GM18909 (cell line): ENCODE measurements at regions not wholly inside any gene's neighbourhood (a gene's known extent, or its start where the extent isn't known, plus 50 kb on each side); places are given as distances from the start of the nearest gene placed in this dataset.
"Not testable (repeated sequence)": the region's sequence is repeated elsewhere in the genome, so short reads cannot be mapped to it uniquely, and the experiment has no call there.

Experiments
- ATAC-seq: cut with Tn5 transposase; IDR thresholded peaks from one replicate; pipeline ENCODE4 v1.9.1; 2021; ENCODE audit warnings: mild to moderate bottlenecking; ENCODE audit not compliant: unreplicated experiment, poor library complexity

GRCh38 chr2:16747257-16747656 lies 81.6 kb upstream of the CYRIA start:
- ATAC-seq: no peak

GRCh38 chr2:16746833-16747232 lies 81.2 kb upstream of the CYRIA start:
- no peak for ATAC-seq

- ATAC-seq: no peak
Observed at GRCh38 chr2:16746329-16746728, 80.7 kb upstream of the CYRIA start.

- ATAC-seq: no peak
Observed at GRCh38 chr2:16745466-16745865, 79.8 kb upstream of the CYRIA start.

- no peak for ATAC-seq
Observed at GRCh38 chr2:16744521-16744920, 78.9 kb upstream of the CYRIA start.

GRCh38 chr2:16742026-16742425 lies 76.4 kb upstream of the CYRIA start:
- ATAC-seq: no peak

GRCh38 chr2:16741498-16741897 lies 75.9 kb upstream of the CYRIA start:
- ATAC-seq: no peak

GRCh38 chr2:16739778-16740581 lies 74.3 kb upstream of the CYRIA start:
- no peak for ATAC-seq

- no peak for ATAC-seq
Observed at GRCh38 chr2:16738361-16739225, 73.0 kb upstream of the CYRIA start.

- ATAC-seq: no peak
Observed at GRCh38 chr2:16737812-16738211, 72.2 kb upstream of the CYRIA start.

GRCh38 chr2:16736633-16737032 lies 71.0 kb upstream of the CYRIA start:
- ATAC-seq: no peak

GRCh38 chr2:16729335-16729734 lies 63.7 kb upstream of the CYRIA start:
- no peak for ATAC-seq

- ATAC-seq: no peak
Observed at GRCh38 chr2:16728351-16729136, 62.9 kb upstream of the CYRIA start.

GRCh38 chr2:16727849-16728248 lies 62.2 kb upstream of the CYRIA start:
- not testable (repeated sequence) for ATAC-seq

- ATAC-seq: no peak
Observed at GRCh38 chr2:16727256-16727655, 61.6 kb upstream of the CYRIA start.

- no peak for ATAC-seq
Observed at GRCh38 chr2:16726577-16726976, 60.9 kb upstream of the CYRIA start.

GRCh38 chr2:16726147-16726546 lies 60.5 kb upstream of the CYRIA start:
- no peak for ATAC-seq

- no peak for ATAC-seq
Observed at GRCh38 chr2:16725549-16725948, 59.9 kb upstream of the CYRIA start.

- ATAC-seq: no peak
Observed at GRCh38 chr2:16722677-16723076, 57.0 kb upstream of the CYRIA start.

GRCh38 chr2:16722126-16722525 lies 56.5 kb upstream of the CYRIA start:
- ATAC-seq: no peak

GRCh38 chr2:16721529-16721928 lies 55.9 kb upstream of the CYRIA start:
- ATAC-seq: not testable (repeated sequence)
